HFF-Myc (cell line): ENCODE measurements at regions not wholly inside any gene's neighbourhood (a gene's known extent, or its start where the extent isn't known, plus 50 kb on each side); places are given as distances from the start of the nearest gene placed in this dataset.

Experiments
- DNase-seq: peaks from one replicate; pipeline ENCODE4 v3.0.0-alpha.2; 2011; ENCODE audit warnings: low read depth; ENCODE audit errors: extremely low read depth
- H3K4me3 ChIP-seq: replicated peaks from 2 replicates; pipeline ENCODE4 v1.5.1; 2011; ENCODE audit warnings: low read depth, mild to moderate bottlenecking, control low read depth, low read length
- TF ChIP-seq, protein P1 (sequence below): IDR thresholded peaks from 2 replicates; pipeline ENCODE4 v1.5.1; 2012; ENCODE audit warnings: mild to moderate bottlenecking, low read depth, low read length, control low read depth; ENCODE audit errors: missing control alignments

DNA sequence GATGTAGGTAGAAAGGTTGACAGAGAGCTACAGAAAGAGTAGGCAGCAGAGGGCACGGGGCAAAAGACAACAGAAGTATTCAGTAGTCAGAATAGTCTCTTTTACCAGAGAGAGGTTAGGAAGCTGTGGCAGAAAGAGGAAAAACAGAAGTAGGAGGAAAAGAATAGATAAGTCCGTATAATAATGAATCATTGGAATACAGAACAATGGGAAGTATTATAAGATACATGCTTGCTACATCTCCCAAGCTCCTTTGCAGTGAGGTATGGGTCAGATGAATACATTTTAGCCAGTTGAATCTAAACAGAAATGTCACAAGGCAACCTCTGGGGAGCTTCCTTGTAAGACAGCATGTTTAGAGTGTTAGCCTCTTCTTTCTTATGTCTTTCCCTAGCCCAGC, 570.5 kb upstream of the CITED2 start:
- no peak for DNase-seq
- TF ChIP-seq, protein P1, sequence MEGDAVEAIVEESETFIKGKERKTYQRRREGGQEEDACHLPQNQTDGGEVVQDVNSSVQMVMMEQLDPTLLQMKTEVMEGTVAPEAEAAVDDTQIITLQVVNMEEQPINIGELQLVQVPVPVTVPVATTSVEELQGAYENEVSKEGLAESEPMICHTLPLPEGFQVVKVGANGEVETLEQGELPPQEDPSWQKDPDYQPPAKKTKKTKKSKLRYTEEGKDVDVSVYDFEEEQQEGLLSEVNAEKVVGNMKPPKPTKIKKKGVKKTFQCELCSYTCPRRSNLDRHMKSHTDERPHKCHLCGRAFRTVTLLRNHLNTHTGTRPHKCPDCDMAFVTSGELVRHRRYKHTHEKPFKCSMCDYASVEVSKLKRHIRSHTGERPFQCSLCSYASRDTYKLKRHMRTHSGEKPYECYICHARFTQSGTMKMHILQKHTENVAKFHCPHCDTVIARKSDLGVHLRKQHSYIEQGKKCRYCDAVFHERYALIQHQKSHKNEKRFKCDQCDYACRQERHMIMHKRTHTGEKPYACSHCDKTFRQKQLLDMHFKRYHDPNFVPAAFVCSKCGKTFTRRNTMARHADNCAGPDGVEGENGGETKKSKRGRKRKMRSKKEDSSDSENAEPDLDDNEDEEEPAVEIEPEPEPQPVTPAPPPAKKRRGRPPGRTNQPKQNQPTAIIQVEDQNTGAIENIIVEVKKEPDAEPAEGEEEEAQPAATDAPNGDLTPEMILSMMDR: no peak
- no peak overlapping the region for H3K4me3 ChIP-seq

DNA sequence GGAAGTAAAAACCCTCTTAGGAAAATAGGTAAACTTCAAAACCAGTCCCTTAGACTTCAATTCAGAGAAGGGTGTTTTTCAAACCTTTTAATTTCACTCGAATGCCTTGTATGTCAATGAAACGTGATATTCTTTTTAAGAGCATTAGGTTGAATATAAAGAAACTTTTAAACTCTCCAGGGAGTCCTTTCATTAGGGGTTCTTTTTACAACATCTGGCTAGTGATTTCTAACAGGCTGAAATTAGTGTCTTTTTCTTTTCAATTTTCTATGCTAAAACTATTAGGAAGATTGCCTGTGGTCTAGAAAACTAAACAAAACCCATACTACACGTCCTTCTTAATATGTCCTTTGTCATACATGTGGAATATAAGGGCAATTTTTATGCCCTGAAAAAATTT, 569.7 kb upstream of the CITED2 start:
- no peak for DNase-seq

GRCh38 chr6:139943391-139943790, 568.9 kb upstream of the CITED2 start:
- no peak overlapping the region for H3K4me3 ChIP-seq
- TF ChIP-seq, protein P1: no peak
- DNase-seq: peak; percentile 76

More for the DNA sequence above, 569.7 kb upstream of the CITED2 start:
- TF ChIP-seq, protein P1: no peak
- H3K4me3 ChIP-seq: no peak overlapping the region

GRCh38 chr6:139942331-139942730, 567.9 kb upstream of the CITED2 start:
- TF ChIP-seq, protein P1: no peak
- no peak overlapping the region for H3K4me3 ChIP-seq
- no peak for DNase-seq

DNA sequence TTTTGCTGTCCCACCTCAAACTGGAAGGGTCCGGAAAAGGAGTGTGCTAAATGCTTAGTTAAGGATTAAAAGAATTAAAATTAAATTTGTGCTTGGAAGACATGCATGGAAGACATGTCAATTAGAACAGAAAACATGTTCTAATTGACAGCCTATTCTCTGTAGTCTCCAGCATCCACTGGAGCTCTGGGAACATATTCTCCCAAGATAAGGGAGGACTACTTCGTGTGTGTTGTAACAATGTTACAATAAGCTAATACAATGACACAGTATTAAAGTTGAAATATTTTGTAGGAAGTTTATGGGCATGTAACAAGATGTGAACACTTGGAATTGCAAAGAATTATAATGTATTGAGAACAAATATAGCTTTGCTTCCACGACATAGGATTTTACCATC, 567.4 kb upstream of the CITED2 start:
- DNase-seq: no peak
- TF ChIP-seq, protein P1: no peak
- no peak overlapping the region for H3K4me3 ChIP-seq

DNA sequence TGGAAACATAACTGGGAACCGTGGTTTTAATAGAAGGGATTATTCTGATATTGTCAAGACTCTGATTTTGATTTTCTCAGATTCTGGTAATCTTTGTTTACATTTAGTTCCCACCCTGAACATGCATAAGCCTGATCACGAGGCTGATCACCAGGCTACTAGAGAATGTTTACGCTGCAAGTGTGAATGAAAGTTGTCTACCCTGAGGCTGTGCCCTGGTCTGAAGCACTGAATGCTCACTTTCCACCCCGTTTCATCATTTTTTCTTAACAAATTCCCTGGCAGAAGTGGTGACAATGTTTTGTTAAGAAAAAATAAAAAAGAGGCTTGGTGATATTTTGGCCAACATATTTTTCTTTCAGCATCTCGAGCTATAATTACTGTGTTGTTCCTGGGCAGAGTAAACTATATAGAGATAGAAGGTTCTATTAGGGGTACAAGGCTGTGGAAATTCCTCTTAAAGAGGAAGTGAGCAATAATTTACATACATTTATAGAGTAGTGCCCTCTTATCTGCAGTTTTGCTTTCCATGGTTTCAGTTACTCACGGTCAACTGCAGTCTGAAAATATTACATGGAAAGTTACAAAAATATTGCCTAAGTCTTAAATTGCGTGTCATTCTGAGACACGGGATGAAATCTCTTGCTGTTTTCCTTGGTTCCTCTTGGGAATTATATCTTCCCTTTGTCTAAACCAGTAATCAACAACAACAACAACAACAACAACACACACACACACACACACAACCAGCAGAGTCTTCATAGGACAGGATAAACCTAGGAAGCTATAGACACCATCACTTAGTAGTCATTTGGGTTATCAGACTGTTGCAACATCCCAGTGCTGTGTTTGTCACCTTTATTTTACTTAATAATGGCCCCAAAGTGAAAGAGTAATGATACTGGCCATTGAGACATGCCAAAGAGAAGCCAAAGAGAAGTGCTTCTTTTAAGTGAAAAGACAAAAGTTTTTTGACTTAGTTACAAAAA, 566.6 kb upstream of the CITED2 start:
- DNase-seq: no peak
- TF ChIP-seq, protein P1: no peak
- H3K4me3 ChIP-seq: no peak overlapping the region
